Activated T-cell treated with anti-CD3 and anti-CD28 coated beads for 1 hour (primary cell): ENCODE measurements at regions not wholly inside any gene's neighbourhood (a gene's known extent, or its start where the extent isn't known, plus 50 kb on each side); places are given as distances from the start of the nearest gene placed in this dataset.
"Not testable (repeated sequence)": the region's sequence is repeated elsewhere in the genome, so short reads cannot be mapped to it uniquely, and the experiment has no call there.

Experiments used
- DNase-seq: peaks from one replicate; pipeline ENCODE4 v3.0.0-alpha.2; 2020; ENCODE audit warnings: low read depth

DNA sequence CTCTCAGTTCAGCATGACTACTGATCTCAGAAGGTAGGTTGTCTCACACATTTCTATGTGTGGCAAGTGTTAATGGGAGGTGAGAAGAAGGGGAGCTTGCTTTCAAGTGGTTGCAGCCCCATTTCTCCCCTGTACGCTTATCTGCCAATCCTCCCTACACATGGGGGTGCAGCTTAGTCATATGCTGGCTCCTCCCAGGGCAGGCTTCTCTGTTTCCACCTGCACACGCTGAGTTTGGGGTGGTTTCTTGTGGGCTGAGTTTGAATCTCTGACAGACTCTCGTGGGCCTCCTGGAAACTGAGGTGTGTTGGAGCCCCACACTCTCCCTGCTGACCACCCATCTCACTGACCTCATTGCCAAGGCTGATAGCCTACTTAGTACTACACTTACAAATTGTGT lies 435.8 kb upstream of the MTPN start:
- DNase-seq: no peak

DNA sequence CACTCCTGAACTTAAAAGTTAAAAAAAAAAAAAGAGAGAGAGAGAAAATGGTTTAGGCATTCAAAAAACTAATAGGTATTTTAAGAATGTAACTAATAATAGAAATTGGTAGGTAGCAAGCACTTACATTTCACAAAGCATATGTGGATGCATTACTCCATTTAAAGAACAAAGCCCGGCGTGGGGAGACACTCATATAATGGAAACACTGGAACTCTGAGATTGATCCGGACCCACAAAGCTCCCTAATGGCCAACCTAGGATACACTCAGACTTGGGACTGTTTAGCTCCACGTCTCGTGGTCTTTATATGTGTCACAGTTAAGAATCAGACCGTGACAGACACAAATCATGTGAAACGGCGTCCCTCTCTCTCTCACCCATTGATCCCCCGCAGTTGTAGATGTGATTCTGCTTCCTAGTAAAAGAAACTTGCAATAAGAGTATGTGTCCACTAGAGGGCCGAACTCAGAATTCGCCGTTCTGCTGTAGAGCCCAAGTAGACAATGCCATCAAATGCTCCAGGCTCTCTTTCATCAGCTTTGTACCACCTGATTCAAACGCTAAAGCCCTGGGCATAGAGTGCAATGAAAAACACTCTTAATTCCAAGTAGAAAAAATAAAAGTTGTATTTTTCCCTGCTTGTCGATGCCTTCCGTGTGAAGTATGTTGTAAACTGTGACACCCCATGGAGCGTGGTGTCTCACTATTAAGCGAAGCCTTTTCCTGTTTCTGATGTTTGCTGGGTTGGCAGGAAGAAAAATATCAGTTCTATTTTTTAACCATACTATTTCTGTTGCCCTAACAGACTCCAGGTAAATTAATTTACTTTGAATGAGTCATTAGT lies 429.0 kb upstream of the MTPN start:
- DNase-seq: no peak

DNA sequence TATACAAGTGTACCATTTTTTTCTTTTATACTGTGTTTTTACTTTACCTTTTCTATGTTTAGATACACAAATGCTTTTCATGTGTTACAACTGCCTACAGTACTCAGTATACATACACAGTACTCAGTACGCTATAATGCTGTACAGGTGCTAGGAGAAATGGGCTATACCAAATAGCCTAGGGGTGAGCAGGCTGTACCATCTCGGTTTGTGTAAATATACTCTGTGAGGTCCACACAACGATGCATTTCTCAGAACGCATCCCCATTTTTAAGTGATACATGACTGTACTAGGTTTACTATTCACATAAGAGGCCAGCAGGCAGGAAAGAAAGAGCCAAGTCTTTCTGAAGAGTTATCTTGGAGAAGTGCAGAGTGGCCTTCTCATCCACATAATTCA lies 426.4 kb upstream of the MTPN start:
- DNase-seq: no peak

DNA sequence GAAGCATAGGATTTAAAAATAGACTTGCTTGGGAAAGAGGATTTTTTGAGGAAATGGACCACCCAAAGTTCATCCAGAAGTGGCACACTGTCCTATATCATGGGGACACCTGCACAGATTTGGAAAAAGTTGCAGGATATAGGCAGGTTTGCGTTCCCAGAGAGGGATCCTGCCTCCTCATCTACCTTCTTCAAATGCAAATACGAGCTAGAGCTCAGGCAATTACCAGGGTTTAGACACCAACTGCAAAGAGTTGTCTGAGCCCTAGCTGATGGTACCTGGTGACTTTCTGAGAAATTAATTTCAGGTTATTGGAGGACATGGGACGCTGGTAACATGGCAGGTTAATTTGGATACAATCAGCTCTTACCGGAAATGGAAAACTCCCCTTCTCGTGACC lies 423.7 kb upstream of the MTPN start:
- no peak for DNase-seq

DNA sequence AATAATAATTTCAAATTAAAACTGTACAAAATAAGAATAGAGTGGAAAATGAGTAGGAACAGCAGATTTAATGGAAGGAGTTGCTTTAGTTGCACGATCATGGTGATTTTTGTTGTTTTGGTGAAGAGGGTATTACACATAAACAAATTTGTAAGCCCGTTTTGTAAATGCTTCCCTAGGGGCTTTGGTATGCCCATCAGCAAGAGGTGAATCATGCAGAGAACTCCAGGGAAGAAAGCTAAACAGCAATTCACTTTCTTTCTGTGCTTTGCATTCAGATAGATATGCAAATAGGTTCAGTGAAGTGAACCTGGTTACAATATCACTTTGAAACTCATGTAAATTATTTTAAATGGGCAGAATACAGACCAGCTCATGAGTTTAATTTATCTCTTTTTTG lies 422.2 kb upstream of the MTPN start:
- no peak for DNase-seq

DNA sequence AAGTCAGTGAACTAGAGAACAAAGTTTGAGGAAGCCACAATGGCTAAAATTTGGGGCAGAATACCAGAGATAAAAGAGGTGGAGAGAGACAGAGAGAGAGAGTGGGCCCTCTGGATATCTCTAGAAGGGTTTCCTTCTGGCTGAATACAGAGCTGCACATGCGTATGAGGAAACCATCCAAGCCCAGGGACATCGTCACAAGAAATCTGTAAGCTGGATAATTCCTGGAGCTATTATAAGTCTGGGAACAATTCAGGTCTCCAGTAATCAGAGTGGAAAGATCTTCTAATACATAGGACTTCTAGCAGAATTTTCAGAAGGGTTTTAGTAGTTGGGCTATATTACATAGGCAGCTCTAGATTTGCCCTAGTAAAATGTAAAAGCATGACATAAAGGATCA lies 415.7 kb upstream of the MTPN start:
- no peak for DNase-seq

DNA sequence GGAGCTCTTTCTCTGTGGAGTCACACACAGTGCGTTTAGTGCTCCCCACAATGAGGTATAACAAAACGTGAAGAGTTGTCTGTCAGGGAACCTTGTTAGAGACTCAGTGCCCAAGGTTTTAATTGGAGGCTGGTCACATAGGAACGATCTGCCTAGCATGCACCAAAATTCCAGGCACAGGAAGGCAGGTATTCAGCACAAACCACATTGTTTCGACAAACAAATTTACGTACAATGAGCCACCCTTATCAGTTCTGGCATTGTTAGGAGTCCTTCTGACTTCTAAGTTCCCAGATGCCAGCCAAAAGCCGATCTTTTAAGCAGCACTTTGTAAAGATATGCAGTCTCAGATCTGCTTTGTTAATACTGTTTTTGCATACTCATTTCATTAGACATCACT lies 414.2 kb upstream of the MTPN start:
- no peak for DNase-seq

DNA sequence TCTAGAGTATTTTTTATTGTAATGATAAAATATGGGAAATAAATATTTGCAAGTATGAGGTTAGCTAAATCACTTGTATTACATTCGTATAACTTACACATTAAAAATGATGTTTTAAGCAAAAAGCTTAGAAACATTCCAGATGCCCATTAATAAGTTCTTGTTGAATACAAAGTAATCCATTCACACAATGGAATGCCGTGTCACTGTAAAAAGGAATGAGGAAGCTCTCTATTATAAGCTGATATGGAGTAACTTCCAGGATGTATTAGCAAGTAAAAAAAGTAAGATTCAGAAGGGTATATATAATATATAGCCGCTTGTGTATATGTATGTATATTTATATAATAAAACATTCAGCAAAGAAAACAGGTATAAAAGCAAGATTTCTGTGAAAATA lies 412.8 kb upstream of the MTPN start:
- DNase-seq: no peak

DNA sequence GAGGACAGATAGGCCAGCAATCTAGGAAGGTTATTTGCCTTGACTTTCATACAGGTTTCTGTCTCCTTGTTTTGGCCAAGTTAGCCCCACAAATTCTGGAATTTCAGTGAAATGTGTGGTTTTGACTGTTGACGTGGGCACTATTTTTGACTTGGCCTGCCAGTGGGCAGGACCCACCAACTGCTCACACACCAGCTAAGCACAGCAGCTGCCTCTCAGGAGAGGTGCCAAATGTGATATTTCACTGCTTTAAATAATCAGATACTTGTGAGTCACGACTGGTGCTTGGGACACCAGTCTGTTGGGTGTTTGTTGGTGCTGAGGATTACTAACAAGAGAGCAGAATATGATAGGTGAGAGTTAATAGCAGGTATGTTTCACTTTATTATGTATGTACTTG lies 409.7 kb upstream of the MTPN start:
- DNase-seq: no peak

DNA sequence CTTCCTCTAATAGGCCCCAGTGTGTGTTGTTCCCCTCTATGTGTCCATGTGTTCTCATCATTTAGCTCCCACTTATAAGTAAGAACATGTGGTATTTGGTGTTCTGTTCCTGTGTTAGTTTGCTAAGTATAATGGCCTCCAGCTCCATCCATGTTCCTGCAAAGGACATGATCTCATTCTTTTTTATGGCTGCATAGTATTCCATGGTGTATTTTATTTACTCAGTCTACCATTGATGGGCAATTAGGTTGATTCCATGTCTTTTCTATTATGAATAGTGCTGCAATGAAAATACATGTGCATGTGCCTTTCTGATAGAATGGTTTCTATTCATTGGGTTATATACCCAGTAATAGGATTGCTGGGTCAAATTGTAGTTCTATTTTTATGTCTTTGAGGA lies 394.2 kb upstream of the MTPN start:
- DNase-seq: not testable (repeated sequence)

DNA sequence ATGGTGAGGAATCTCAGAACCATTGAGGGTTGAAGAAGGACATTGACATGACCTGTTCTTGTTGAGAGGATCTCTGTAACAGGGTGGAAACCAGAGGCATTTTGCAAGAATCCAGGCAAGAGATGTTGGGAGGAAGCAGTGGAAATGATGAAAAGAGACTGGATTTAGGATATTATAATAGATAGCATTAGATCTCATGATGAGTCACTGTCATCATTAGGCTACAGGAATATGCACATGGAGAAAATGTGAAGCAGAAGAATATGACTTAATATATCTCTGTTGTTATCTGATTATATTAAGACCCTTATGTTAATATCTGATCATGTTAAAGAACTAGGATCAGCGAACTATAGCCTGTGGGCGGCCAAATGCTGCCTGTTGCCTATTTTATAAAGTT lies 393.0 kb upstream of the MTPN start:
- no peak for DNase-seq

DNA sequence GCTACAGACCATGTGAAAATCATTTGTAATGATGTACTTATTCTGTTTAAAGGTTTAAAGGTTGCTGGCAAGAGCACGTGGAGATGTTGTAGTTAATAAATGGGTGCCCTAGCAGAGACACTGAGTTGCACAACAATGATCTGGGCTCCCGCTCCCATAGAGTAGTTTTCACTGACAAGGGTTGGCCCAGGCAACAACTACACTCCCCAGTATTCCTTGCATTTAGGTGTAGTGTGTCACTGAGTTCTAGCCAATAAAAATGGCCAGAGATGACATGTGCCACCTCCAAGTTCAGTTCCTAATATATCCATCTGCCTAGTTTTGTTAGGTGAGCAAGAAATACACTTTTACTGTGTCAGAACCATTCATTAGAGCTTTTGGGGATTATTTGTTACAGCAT lies 392.1 kb upstream of the MTPN start:
- DNase-seq: no peak

DNA sequence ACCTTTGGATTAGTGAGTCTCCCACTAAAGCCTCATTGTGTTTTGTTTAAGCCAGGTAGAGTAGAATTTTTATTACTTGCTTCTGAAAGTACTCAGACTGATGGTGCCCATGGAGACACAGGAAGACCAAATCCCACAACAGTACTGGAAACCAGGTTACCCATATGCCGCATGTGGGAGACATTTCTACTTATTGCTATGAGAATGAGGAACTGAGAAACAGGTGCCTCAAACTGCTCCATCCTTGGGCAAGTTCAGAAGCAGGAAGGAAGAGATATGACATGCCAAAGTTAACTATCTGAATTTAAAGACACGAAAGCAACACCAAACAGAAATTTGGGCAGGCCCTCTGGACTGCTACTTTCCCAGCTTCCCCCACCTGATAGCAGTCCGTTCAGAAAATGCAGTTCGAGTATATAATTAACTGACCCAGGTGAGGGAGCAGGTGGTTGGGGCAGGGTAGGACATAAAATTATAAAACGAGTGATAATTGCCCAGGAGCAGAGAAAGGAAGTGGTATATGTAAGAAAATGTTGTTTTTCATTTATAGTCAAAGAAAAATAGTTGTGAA lies 382.3 kb upstream of the MTPN start:
- no peak for DNase-seq

DNA sequence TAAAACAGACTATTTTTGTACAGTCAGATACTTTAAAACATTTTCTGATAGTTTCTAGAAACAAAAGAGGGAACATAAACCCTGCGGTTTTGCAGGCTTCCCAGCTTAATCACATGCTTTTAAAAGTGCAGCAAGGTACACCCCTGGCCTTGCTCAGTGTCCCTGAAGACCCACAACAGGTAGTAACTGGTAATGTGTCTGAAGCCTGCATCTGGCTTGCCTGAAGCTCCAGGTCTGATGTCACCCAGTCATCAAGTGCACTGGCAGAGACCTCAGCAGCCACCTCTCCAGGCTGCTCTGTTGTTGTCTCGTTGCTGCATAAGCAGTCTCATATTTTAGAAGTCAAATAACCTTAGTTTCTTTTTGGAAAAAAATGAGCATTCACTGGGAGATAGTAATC lies 376.1 kb upstream of the MTPN start:
- no peak for DNase-seq

DNA sequence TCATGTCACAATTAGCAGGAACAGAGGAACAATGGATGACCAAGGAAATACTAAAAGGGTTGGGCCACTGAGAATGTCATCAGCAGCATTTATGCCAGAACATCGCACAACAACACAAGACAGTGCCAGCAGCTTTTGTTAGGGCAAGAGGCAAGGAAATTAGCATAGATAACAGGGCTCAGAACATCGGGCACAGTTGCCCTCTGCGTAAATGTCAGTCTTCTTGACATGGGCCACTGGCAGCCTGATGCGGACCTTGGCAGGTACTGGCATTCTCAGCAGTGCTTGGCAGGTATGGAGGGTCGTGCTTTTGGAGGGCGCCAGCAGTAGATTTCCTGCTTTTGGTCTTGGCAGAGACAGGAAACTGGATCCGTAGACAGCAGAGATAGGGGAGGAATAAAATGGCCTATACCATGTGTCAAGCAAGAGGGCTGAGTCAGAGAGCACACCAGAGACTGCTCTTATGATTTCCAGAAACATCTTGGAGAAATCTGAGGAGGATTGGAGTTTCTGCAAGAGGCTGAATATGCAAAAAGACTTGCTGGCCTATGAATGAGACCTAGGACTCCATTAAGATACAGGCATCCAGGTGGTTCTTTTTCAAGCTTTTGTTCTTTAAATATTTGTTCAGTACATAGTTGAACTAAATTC lies 371.5 kb upstream of the MTPN start:
- no peak for DNase-seq

DNA sequence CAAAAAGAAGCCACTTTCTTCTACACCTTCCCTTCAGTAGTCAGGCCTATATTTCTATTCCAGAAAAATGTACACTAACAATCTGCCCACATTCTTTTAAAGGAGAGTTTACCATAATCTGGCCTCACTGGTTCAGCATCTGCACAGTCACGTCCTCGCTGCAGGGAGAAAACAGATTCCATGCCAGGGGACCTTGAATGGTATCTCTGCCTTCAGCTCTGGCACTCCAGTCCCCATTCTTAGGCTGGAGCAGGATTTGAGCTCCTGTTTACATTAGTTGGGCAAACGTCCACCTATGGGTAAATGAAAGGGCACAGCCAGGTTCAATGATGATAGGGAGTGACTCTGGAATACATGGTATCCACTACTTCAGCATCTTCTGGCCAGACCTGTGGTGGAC lies 371.0 kb upstream of the MTPN start:
- DNase-seq: no peak

DNA sequence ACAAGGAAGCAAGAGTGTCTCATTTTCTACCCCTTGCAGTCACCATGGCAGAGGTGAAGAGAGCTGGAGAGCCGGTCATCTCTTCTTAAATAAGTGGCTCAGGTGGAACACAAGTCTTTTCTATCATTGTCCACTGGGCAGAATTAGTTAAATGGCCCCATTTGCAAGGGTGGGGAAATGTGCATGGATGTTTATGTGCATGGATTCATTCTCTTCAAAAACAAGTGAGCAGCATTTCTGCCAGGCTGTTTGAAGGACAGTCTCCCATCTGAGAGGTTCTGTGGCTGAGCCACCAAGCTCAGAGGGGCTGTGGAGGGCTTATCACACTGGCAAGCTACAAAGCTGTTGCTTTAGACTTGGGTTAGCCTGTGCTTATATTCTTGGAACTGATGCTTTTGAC lies 370.3 kb upstream of the MTPN start:
- no peak for DNase-seq

DNA sequence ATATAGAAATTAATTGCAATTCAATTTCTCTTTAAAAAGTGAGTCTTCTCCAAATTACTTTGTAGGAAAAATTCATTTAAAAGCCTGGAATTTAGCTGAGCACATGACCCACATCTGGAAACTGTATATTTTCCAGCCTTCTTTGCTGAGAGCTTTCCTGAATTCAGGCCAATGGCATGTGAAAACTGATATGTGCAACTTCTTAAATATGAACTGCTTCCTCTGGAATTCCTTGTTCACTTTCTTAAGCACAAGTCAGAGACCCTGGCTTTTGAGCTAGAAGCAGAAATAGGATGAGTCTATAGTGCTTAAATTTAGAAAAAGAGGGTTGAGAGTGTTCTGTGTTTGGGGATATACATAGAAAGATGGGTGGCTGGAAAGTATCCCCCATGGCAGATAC lies 365.1 kb upstream of the MTPN start:
- no peak for DNase-seq

DNA sequence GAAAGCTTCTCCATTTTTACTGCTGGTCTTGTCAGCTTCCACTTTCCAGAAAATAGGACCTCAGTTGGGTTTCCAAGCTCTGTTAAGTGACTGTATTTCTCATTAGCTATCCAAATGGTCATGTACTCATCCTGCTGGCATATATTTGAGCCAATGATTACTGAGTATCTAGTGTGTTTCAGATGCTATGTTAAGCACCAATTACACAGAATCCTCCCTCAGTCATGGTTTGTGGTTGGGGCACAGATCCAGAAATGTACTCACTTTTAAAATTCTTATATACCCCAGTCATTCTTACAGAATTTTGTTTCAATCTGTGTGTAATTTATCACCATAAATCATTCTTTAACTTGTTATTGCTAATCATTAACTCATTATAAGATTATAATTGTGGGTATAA lies 362.3 kb upstream of the MTPN start:
- DNase-seq: no peak

DNA sequence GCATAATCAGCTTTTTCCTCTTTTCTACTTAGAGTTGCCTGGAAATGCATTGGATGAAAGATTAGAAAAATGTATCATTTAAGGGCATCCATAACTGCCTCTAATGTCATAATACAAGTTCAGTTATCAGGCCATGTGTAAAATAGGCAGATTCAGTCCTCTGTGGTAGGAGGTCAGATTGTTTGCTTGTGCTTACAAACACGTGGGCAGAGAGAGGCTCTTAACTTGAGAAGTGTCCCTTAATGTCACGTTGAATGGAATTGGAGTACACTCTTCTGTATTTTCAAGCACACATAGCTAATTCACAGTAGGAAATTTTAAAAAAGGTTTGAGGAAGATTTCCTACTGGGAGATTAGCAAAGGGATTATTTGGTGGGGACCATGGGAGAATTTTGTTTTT lies 359.8 kb upstream of the MTPN start:
- DNase-seq: no peak

DNA sequence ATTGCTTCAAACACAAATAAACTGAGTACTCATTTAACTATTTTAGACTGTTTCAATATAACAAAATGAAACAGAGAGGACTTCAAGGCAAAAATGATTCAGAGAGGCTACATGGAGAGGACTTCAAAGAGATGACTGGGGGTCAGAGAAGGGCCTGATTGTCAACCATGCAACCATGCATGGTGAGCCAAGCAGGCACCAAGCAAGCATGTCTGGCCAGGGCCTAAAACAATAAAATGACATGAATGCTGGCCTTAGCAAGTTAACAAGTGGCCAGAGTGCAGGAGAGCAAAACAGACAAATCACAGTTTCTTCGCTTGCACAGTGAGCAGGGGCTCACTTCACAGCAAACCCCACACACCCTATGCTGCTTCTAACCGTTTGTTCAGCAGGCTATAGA lies 356.5 kb upstream of the MTPN start:
- no peak for DNase-seq

DNA sequence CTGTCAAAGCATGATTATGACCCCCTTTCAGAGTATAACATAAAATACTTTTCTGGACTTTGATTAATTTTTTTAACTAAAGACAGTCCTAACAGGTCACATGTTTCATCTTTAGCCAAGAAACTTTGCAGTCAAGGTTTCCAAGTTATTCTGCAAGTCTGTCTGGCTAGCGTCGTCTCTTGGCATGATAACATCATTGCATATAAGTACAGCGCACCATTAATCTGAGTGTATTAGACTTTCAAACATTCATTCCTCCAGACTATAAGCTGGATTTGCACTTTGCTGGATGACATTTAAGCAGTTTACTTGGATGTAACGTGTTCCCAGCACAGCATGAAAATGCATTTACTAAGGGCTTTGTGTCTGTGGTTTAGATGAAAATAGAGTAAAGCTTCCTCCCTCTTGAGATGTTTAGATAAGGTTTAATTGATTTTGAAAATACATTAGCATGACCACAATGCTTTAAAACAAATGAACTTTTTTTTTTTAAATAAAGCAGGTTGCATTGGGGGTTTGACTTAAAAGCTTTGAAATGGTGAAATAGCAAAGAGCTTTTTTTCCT lies 349.0 kb upstream of the MTPN start:
- no peak for DNase-seq

DNA sequence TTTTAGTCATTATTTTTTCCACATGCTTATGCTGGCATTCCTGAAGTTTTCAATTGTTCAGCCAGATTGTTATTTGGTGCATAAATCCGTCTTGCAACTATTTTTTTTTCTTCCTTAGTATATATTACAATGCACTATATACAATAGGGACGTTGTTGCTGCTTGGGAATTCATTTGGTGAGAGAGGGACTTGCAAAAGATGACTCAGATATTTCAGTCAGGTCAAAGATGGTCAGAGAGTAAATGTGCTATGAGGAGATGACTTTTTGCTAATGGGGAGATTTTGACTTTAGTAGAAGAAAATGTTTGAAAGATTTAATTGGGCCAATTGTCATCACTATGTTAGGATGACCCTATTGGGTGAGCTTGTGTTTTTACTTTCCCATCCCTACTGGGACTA lies 348.4 kb upstream of the MTPN start:
- DNase-seq: no peak
